Liver (tissue), 7 donors: ENCODE measurements at regions not wholly inside any gene's neighbourhood (a gene's known extent, or its start where the extent isn't known, plus 50 kb on each side); places are given as distances from the start of the nearest gene placed in this dataset.
A peak's percentile ranks its signal among the peaks of the same experiment; 100 is the strongest.

Source experiments
- DNase-seq: peaks from one replicate; pipeline ENCODE4 v3.0.0-alpha.2; 2017; ENCODE audit warnings: low spot score
- H3K27ac ChIP-seq, 2 donors: one replicate each; pipeline ENCODE4 v1.7.0; 2013; ENCODE audit warnings: inconsistent platforms in 2 of 2, low read length in 2 of 2, control low read depth in 1 of 2, low read depth in 1 of 2, mild to moderate bottlenecking in 1 of 2
- H3K27me3 ChIP-seq, 4 donors: one replicate each; pipeline versions ENCODE4 v1.6.1 to v1.7.0; 2013; ENCODE audit warnings: low read length in 3 of 4, inconsistent platforms in 1 of 4, mild to moderate bottlenecking in 1 of 4, moderate library complexity in 1 of 4; ENCODE audit not compliant: control insufficient read depth in 4 of 4, insufficient read depth in 4 of 4
- H3K36me3 ChIP-seq, 4 donors: one replicate each; pipeline versions ENCODE4 v1.6.1 to v1.7.0; 2013; ENCODE audit warnings: low read length in 3 of 4, mild to moderate bottlenecking in 3 of 4, low read depth in 1 of 4, moderate library complexity in 1 of 4; ENCODE audit not compliant: control insufficient read depth in 4 of 4, insufficient read depth in 3 of 4
- H3K4me1 ChIP-seq, 4 donors: one replicate each; pipeline versions ENCODE4 v1.6.1 to v1.7.0; 2013; ENCODE audit warnings: low read length in 3 of 4, mild to moderate bottlenecking in 3 of 4, moderate library complexity in 1 of 4; ENCODE audit not compliant: control insufficient read depth in 4 of 4, insufficient read depth in 4 of 4
- H3K4me3 ChIP-seq, 3 donors: one replicate each; pipeline versions ENCODE4 v1.6.1 to v1.7.0; 2013; ENCODE audit warnings: low read length in 3 of 3, control low read depth in 1 of 3, low read depth in 1 of 3, mild to moderate bottlenecking in 1 of 3
- H3K9ac ChIP-seq, 2 donors: one replicate each; pipeline ENCODE4 v1.7.0; 2013; ENCODE audit warnings: low read length in 2 of 2, mild to moderate bottlenecking in 2 of 2, moderate library complexity in 2 of 2, control low read depth in 1 of 2, low read depth in 1 of 2
- H3K9me3 ChIP-seq, 4 donors: one replicate each; pipeline versions ENCODE4 v1.6.1 to v1.7.0; 2013; ENCODE audit warnings: low read length in 3 of 4; ENCODE audit not compliant: control insufficient read depth in 4 of 4
- EGR1 ChIP-seq, 2 donors: IDR thresholded peaks; 2 replicates each; pipeline ENCODE4 v1.6.1; 2016 to 2018; ENCODE audit warnings: antibody characterized with exemption in 2 of 2, low read depth in 2 of 2
- FOXA1 ChIP-seq: IDR thresholded peaks from 2 replicates; pipeline ENCODE4 v1.6.1; 2016; ENCODE audit warnings: antibody characterized with exemption
- FOXA2 ChIP-seq: IDR thresholded peaks from 2 replicates; pipeline ENCODE4 v1.6.1; 2016; ENCODE audit warnings: antibody characterized with exemption
- GABPA ChIP-seq, 2 donors: IDR thresholded peaks in 1 of 2; conservative IDR thresholded peaks in 1 of 2; 2 replicates each; pipeline ENCODE4 v1.6.1; 2016; ENCODE audit warnings: antibody characterized with exemption in 2 of 2, mild to moderate bottlenecking in 1 of 2, moderate library complexity in 1 of 2
- HNF4A ChIP-seq, 2 donors: conservative IDR thresholded peaks; 2 replicates each; pipeline ENCODE4 v1.6.1; 2016; ENCODE audit warnings: antibody characterized with exemption in 2 of 2, mild to moderate bottlenecking in 2 of 2
- HNF4G ChIP-seq: IDR thresholded peaks from 2 replicates; pipeline ENCODE4 v1.6.1; 2016; ENCODE audit warnings: antibody characterized with exemption
- RAD21 ChIP-seq, 2 donors: IDR thresholded peaks; 2 replicates each; pipeline ENCODE4 v1.6.1; 2016; ENCODE audit warnings: antibody characterized with exemption in 2 of 2, mild to moderate bottlenecking in 2 of 2
- RXRA ChIP-seq, 2 donors: IDR thresholded peaks; 2 replicates each; pipeline ENCODE4 v1.6.1; 2017 to 2018; ENCODE audit warnings: antibody characterized with exemption in 2 of 2, mild to moderate bottlenecking in 1 of 2
- SP1 ChIP-seq: IDR thresholded peaks from 2 replicates; pipeline ENCODE4 v1.6.1; 2018; ENCODE audit warnings: antibody characterized with exemption, mild to moderate bottlenecking
- TAF1 ChIP-seq: conservative IDR thresholded peaks from 2 replicates; pipeline ENCODE4 v1.6.1; 2016; ENCODE audit warnings: antibody characterized with exemption, mild to moderate bottlenecking
- YY1 ChIP-seq: IDR thresholded peaks from 2 replicates; pipeline ENCODE4 v1.6.1; 2016; ENCODE audit warnings: antibody characterized with exemption, mild to moderate bottlenecking
- WGBS: extraction: QIAGEN DNeasy Blood & Tissue Kit; methylation state at CpG from one replicate; pipeline ENCODE4 v1.1.7; 2013; 5-methylcytosine and 5-hydroxymethylcytosine counted together
- TF ChIP-seq, protein P1 (sequence below): IDR thresholded peaks from 2 replicates; pipeline ENCODE4 v1.6.1; 2016; ENCODE audit warnings: antibody characterized with exemption, mild to moderate bottlenecking
- TF ChIP-seq, protein P2 (sequence below): IDR thresholded peaks from 2 replicates; pipeline ENCODE4 v1.6.1; 2016; ENCODE audit warnings: antibody characterized with exemption
- TF ChIP-seq, protein P3 (sequence below): IDR thresholded peaks from 2 replicates; pipeline ENCODE4 v1.6.1; 2016; ENCODE audit warnings: antibody characterized with exemption
- donor health status: healthy.
- donor health status: healthy.
- donor health status: healthy.
- donor health status: healthy.

DNA sequence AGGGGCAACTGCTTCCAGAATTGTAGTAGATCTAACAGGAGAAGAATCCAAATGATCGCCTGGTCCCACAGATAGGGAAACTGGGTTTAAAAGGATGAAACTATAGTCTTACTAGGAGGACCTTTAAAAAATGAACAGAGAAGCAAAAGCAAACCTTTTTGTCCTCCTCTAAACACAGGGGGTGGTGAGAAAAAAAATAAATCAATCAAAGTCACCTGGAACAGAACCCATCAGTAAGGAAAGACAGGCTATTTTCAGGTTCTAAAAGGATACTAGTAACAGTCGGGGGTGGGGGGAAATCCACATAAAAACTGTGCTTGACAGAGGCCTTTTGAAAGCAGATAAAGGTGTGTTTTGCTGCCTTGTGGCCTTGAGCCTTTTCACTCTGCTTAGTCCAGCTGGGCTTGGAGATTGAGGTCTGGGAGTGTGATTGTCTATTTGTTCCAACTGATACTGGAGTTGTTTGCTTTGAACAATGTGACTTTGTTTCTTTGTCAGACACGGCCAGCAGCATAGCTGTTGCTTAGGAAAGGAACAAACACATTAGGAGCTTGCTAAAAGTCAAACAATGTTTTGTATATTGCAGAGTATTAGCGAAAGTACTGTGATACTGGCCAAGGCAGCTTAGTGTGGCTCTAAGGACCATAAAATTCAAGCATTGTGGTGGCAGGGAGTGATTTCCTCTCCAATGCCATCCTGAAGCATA lies 141.1 kb upstream of the IRF2BP2 start:
- Histone ChIP-seq H3K9me3 (no peaks in the 10 kb centered on the region), H3K27me3 (no peaks in the 10 kb centered on the region), H3K27ac (no peak overlapping the region), H3K4me3 (no peak overlapping the region), H3K36me3 (no peaks in the 10 kb centered on the region), H3K9ac (no peak overlapping the region), H3K4me1 (peaks cover 0 to 4% (median 1%) of the 10 kb centered on the region in 4 donors)
- WGBS, result 65% methylated on average over 4 of the region's 4 CpGs
- no peak for DNase-seq
- TF ChIP-seq HNF4A (conservative IDR thresholded peaks at IDR 0.05), result peak in 1 of 2 donors; percentile 13
- TF ChIP-seq RXRA (IDR thresholded peaks at IDR 0.05), result peak in 1 of 2 donors; percentile 5
- no peak for TF ChIP-seq TAF1
- TF ChIP-seq, protein P1, sequence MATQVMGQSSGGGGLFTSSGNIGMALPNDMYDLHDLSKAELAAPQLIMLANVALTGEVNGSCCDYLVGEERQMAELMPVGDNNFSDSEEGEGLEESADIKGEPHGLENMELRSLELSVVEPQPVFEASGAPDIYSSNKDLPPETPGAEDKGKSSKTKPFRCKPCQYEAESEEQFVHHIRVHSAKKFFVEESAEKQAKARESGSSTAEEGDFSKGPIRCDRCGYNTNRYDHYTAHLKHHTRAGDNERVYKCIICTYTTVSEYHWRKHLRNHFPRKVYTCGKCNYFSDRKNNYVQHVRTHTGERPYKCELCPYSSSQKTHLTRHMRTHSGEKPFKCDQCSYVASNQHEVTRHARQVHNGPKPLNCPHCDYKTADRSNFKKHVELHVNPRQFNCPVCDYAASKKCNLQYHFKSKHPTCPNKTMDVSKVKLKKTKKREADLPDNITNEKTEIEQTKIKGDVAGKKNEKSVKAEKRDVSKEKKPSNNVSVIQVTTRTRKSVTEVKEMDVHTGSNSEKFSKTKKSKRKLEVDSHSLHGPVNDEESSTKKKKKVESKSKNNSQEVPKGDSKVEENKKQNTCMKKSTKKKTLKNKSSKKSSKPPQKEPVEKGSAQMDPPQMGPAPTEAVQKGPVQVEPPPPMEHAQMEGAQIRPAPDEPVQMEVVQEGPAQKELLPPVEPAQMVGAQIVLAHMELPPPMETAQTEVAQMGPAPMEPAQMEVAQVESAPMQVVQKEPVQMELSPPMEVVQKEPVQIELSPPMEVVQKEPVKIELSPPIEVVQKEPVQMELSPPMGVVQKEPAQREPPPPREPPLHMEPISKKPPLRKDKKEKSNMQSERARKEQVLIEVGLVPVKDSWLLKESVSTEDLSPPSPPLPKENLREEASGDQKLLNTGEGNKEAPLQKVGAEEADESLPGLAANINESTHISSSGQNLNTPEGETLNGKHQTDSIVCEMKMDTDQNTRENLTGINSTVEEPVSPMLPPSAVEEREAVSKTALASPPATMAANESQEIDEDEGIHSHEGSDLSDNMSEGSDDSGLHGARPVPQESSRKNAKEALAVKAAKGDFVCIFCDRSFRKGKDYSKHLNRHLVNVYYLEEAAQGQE, result no peak
- TF ChIP-seq, protein P2, sequence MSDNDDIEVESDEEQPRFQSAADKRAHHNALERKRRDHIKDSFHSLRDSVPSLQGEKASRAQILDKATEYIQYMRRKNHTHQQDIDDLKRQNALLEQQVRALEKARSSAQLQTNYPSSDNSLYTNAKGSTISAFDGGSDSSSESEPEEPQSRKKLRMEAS, result no peak
- no peak for TF ChIP-seq FOXA2

DNA sequence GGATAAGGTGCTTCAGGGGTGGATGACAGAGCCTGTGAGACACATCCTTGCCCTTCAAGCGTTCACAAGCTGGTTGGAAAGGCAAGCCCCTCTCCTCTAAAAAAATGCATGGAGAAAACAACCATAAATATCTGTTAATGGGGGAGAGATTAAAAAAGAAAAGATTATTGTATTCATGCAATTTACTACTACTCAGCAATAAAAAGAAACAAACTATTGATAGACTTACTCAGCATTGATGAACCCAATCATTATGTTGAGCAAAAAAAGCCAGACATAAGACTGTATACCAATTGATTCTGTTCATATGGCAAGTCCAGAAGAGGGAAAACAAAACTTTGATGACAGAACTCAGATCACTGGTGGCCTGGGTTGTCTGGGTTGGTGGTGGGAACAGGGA lies 138.7 kb upstream of the IRF2BP2 start:
- WGBS, result 94% methylated on average over 1 of the region's 1 CpG
- H3K9ac ChIP-seq, result no peak overlapping the region
- TF ChIP-seq FOXA1 (no peak), HNF4A (conservative IDR thresholded peaks at IDR 0.05) (no peak), EGR1 (IDR thresholded peaks at IDR 0.05; ENCODE audit: low read depth in 2 of 2) (no peak), RAD21 (IDR thresholded peaks at IDR 0.05) (no peak), HNF4G (no peak), SP1 (no peak), GABPA (IDR thresholded peaks at IDR 0.05 in 1 of 2, conservative IDR thresholded peaks at IDR 0.05 in 1 of 2) (no peak), YY1 (no peak)
- TF ChIP-seq, protein P3, sequence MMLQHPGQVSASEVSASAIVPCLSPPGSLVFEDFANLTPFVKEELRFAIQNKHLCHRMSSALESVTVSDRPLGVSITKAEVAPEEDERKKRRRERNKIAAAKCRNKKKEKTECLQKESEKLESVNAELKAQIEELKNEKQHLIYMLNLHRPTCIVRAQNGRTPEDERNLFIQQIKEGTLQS, result no peak
- TF ChIP-seq, protein P2, result no peak
- no peaks in the 10 kb centered on the region for H3K27me3 ChIP-seq
- no peaks in the 10 kb centered on the region for H3K36me3 ChIP-seq
- no peak overlapping the region for H3K27ac ChIP-seq
- DNase-seq, result no peak
- no peak overlapping the region for H3K4me3 ChIP-seq
- no peaks in the 10 kb centered on the region for H3K4me1 ChIP-seq
- H3K9me3 ChIP-seq, result no peaks in the 10 kb centered on the region

DNA sequence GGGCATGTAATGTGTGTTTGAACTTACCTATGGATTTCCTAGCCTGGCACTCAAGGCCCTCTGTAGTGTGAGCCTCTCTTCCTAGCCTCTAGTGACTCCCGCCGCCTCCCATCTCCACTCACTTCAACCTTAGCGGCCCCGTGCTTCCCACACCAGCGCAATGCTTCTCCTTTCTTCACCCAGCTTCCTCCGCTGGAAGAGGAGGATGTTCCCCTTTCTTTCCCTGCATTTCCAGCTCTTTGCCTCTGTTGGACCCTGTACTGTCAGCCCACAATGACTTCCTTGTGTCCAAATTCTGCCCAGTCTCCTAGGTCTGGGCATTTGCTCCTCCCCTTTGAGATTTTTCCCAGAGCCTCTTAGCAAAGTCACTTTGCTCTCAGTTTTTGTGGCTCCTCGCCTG lies 138.1 kb upstream of the IRF2BP2 start:
- H3K9me3 ChIP-seq, result no peaks in the 10 kb centered on the region
- no peak overlapping the region for H3K27ac ChIP-seq
- 95% methylated on average over 7 of the region's 7 CpGs for WGBS
- no peaks in the 10 kb centered on the region for H3K27me3 ChIP-seq
- H3K4me3 ChIP-seq, result no peak overlapping the region
- no peak overlapping the region for H3K9ac ChIP-seq
- no peak for DNase-seq
- no peaks in the 10 kb centered on the region for H3K36me3 ChIP-seq
- H3K4me1 ChIP-seq, result no peaks in the 10 kb centered on the region
- TF ChIP-seq RXRA (IDR thresholded peaks at IDR 0.05), result no peak
